Testis (tissue), 2 donors: ENCODE measurements at regions not wholly inside any gene's neighbourhood (a gene's known extent, or its start where the extent isn't known, plus 50 kb on each side); places are given as distances from the start of the nearest gene placed in this dataset.

Experiments
- DNase-seq: peaks from one replicate; pipeline ENCODE4 v3.0.0-alpha.2; 2019
- H3K27ac ChIP-seq, 2 donors: fragments of 200-600 bp; sonication (generic); one replicate each; pipeline ENCODE4 v1.5.1; 2019
- H3K27me3 ChIP-seq: fragments of 200-600 bp; sonication (generic); one replicate; pipeline ENCODE4 v1.5.1; 2019
- H3K36me3 ChIP-seq: fragments of 200-600 bp; sonication (generic); one replicate; pipeline ENCODE4 v1.5.1; 2017; ENCODE audit warnings: low read depth; ENCODE audit errors: missing control alignments
- H3K4me1 ChIP-seq: fragments of 200-600 bp; sonication (generic); one replicate; pipeline ENCODE4 v1.5.1; 2019
- H3K4me3 ChIP-seq, 2 donors: fragments of 200-600 bp; sonication (generic); one replicate each; pipeline ENCODE4 v1.5.1; 2017 to 2019
- H3K9me3 ChIP-seq: fragments of 200-600 bp; sonication (generic); one replicate; pipeline ENCODE4 v1.5.1; 2017
- POLR2A ChIP-seq: fragments of 450-650 bp; IDR thresholded peaks from one replicate; pipeline ENCODE4 v1.6.1; 2017; ENCODE audit warnings: antibody characterized with exemption, mild to moderate bottlenecking, moderate library complexity
- WGBS, 2 donors: methylation state at CpG; one replicate each; pipeline ENCODE4 v1.1.5; 2018; 5-methylcytosine and 5-hydroxymethylcytosine counted together
- intact Hi-C: fragments of 100-400 bp; cut with DNase I; formaldehyde crosslinking; loops from one replicate; pipeline ENCODE4 v1.15.1; 2023; ENCODE audit warnings: low total_unique reads
- TF ChIP-seq, protein P1 (sequence below), 3 experiments: fragments of 450-650 bp in 2 of 3; fragments of 200-600 bp in 1 of 3; sonication (generic) in 1 of 3; IDR thresholded peaks; one replicate each; pipeline ENCODE4 v1.5.1; 2016 to 2019; ENCODE audit warnings: antibody characterized with exemption in 3 of 3, mild to moderate bottlenecking in 2 of 3, moderate library complexity in 1 of 3

- H3K27ac ChIP-seq, result no peak overlapping the region
- 92 to 93% methylated on average over 6 of the region's 6 CpGs for WGBS, 2 donors
- intact Hi-C loops, result no loop called here
Observed at GRCh38 chr20:10724449-10725173, 50.8 kb upstream of the JAG1 start.

DNA sequence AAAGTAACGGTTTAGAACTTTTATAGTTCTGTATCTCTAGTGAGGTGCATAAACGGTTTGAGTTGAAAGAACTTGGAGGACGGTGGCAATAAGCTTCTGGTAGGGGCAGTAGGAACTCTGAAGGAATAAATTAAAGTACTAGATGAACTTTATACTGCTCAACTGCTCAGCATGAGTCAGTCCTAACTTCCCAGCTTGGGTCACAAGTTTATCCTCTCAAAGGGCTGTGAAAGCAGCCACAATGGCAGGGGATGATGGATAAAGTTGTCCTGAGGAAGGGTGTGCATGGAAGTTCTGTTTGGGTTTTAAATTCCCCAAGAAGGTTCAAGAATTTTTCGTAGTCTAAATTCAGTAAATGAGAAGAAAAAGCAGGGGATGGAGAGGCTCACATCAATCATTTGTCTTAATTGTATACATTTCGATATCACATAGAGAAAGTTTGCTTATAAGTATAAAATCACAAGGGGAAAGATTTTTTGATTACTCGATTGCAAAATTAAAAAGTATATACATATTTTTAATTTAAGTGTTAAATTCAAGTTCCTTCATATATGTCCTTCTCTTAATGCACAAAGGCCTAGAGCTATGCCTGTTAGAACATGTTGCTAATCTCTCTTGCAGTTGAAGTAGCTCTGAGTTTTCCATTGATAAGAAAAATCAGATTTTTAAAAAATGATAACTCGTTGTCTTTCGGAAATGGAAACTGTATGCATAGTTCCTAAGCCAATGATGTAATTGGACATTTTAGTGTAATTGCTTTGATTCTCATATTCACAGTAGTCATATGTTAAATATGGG lies 55.3 kb upstream of the JAG1 start:
- Histone ChIP-seq H3K27ac (no peak overlapping the region), H3K27me3 (no peaks in the 10 kb centered on the region), H3K4me1 (no peaks in the 10 kb centered on the region), H3K9me3 (no peaks in the 10 kb centered on the region), H3K4me3 (no peak overlapping the region), H3K36me3 (no peaks in the 10 kb centered on the region)
- TF ChIP-seq POLR2A, result no peak
- TF ChIP-seq, protein P1, sequence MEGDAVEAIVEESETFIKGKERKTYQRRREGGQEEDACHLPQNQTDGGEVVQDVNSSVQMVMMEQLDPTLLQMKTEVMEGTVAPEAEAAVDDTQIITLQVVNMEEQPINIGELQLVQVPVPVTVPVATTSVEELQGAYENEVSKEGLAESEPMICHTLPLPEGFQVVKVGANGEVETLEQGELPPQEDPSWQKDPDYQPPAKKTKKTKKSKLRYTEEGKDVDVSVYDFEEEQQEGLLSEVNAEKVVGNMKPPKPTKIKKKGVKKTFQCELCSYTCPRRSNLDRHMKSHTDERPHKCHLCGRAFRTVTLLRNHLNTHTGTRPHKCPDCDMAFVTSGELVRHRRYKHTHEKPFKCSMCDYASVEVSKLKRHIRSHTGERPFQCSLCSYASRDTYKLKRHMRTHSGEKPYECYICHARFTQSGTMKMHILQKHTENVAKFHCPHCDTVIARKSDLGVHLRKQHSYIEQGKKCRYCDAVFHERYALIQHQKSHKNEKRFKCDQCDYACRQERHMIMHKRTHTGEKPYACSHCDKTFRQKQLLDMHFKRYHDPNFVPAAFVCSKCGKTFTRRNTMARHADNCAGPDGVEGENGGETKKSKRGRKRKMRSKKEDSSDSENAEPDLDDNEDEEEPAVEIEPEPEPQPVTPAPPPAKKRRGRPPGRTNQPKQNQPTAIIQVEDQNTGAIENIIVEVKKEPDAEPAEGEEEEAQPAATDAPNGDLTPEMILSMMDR (IDR thresholded peaks at IDR 0.05), result no peak
- intact Hi-C loops, result no loop called here
- 87% methylated on average over 8 of the region's 8 CpGs for WGBS, 2 donors
- DNase-seq, result no peak

More at GRCh38 chr20:10724449-10725173, 50.8 kb upstream of the JAG1 start:
- Histone ChIP-seq H3K4me1 (peaks cover 3% of the 10 kb centered on the region), H3K4me3 (no peak overlapping the region), H3K36me3 (no peaks in the 10 kb centered on the region), H3K27me3 (no peaks in the 10 kb centered on the region), H3K9me3 (no peaks in the 10 kb centered on the region)
- no peak for TF ChIP-seq POLR2A
- TF ChIP-seq, protein P1 (IDR thresholded peaks at IDR 0.05), result no peak
- no peak for DNase-seq

DNA sequence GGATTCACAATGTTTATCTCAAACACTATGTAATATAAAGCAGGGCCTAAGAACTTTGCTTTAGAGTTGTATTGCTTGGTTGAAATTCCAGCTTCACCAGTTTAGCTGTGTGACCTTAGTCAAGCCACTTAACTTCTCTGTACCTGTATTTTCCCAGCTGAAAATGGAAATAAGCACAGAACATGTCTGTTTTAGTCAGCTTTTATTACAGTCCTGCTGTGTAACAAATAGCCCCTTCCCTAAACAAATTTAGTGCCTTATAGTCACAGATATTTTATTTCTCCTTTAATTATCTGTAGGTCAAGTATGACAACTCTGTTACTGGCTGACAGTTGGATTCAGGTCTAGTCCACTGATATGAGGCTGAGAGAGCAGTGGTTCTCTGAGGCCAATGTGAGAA lies 56.0 kb upstream of the JAG1 start:
- TF ChIP-seq, protein P1 (IDR thresholded peaks at IDR 0.05), result no peak
- no peak for TF ChIP-seq POLR2A
- Histone ChIP-seq H3K27ac (no peak overlapping the region), H3K36me3 (no peaks in the 10 kb centered on the region), H3K9me3 (no peaks in the 10 kb centered on the region), H3K4me3 (no peak overlapping the region), H3K27me3 (no peaks in the 10 kb centered on the region), H3K4me1 (no peaks in the 10 kb centered on the region)
- intact Hi-C loops, result no loop called here
- no peak for DNase-seq

GRCh38 chr20:10730629-10731183 lies 56.9 kb upstream of the JAG1 start:
- intact Hi-C loops, result no loop called here
- TF ChIP-seq, protein P1 (IDR thresholded peaks at IDR 0.05), result no peak
- no peak for TF ChIP-seq POLR2A

More at GRCh38 chr20:10730629-10731183, 56.9 kb upstream of the JAG1 start:
- WGBS, 2 donors, result 89 to 95% methylated on average over 1 of the region's 1 CpG
- Histone ChIP-seq H3K9me3 (no peaks in the 10 kb centered on the region), H3K36me3 (no peaks in the 10 kb centered on the region), H3K27me3 (no peaks in the 10 kb centered on the region), H3K27ac (no peak overlapping the region), H3K4me1 (no peaks in the 10 kb centered on the region), H3K4me3 (no peak overlapping the region)
- DNase-seq, result no peak
